GM19397 (cell line): ENCODE measurements at regions not wholly inside any gene's neighbourhood (a gene's known extent, or its start where the extent isn't known, plus 50 kb on each side); places are given as distances from the start of the nearest gene placed in this dataset.
"Not testable (repeated sequence)": the region's sequence is repeated elsewhere in the genome, so short reads cannot be mapped to it uniquely, and the experiment has no call there.

Experiments
- ATAC-seq: cut with Tn5 transposase; IDR thresholded peaks from one replicate; pipeline ENCODE4 v1.9.1; 2021; ENCODE audit warnings: mild to moderate bottlenecking, moderate library complexity; ENCODE audit not compliant: unreplicated experiment

GRCh38 chr5:1654786-1655495, 131.2 kb upstream of the LPCAT1 start:
- ATAC-seq: no peak

- peak; percentile 90 for ATAC-seq
Observed at GRCh38 chr5:1653698-1654651, 130.2 kb upstream of the LPCAT1 start.

GRCh38 chr5:1652873-1653697, 129.3 kb upstream of the LPCAT1 start:
- peak; percentile 33 for ATAC-seq

- no peak for ATAC-seq
Observed at GRCh38 chr5:1651971-1652872, 128.5 kb upstream of the LPCAT1 start.

GRCh38 chr5:1651250-1651649, 127.5 kb upstream of the LPCAT1 start:
- ATAC-seq: no peak

- no peak for ATAC-seq
Observed at GRCh38 chr5:1649554-1649953, 125.8 kb upstream of the LPCAT1 start.

GRCh38 chr5:1648806-1649205, 125.0 kb upstream of the LPCAT1 start:
- ATAC-seq: no peak

- no peak for ATAC-seq
Observed at GRCh38 chr5:1647580-1647979, 123.8 kb upstream of the LPCAT1 start.

GRCh38 chr5:1644810-1645571, 121.2 kb upstream of the LPCAT1 start:
- ATAC-seq: peak; percentile 77

- not testable (repeated sequence) for ATAC-seq
Observed at GRCh38 chr5:1644393-1644809, 120.6 kb upstream of the LPCAT1 start.

GRCh38 chr5:1643651-1644392, 120.1 kb upstream of the LPCAT1 start:
- no peak for ATAC-seq

GRCh38 chr5:1642621-1643061, 118.9 kb upstream of the LPCAT1 start:
- ATAC-seq: no peak

GRCh38 chr5:1642221-1642620, 118.5 kb upstream of the LPCAT1 start:
- ATAC-seq: no peak

- ATAC-seq: peak; percentile 55
Observed at GRCh38 chr5:1641560-1642166, 117.9 kb upstream of the LPCAT1 start.

GRCh38 chr5:1641041-1641440, 117.3 kb upstream of the LPCAT1 start:
- ATAC-seq: no peak

- ATAC-seq: no peak
Observed at GRCh38 chr5:1640421-1640881, 116.7 kb upstream of the LPCAT1 start.

- no peak for ATAC-seq
Observed at GRCh38 chr5:1639757-1640156, 116.0 kb upstream of the LPCAT1 start.
